SW 1271 (cell line): ENCODE measurements at regions not wholly inside any gene's neighbourhood (a gene's known extent, or its start where the extent isn't known, plus 50 kb on each side); places are given as distances from the start of the nearest gene placed in this dataset.
"Not testable (repeated sequence)": the region's sequence is repeated elsewhere in the genome, so short reads cannot be mapped to it uniquely, and the experiment has no call there.

Source experiments
- DNase-seq, 2 experiments: peaks; one replicate each; lab custom pipeline; 2025; lab: John Stamatoyannopoulos, UW

DNA sequence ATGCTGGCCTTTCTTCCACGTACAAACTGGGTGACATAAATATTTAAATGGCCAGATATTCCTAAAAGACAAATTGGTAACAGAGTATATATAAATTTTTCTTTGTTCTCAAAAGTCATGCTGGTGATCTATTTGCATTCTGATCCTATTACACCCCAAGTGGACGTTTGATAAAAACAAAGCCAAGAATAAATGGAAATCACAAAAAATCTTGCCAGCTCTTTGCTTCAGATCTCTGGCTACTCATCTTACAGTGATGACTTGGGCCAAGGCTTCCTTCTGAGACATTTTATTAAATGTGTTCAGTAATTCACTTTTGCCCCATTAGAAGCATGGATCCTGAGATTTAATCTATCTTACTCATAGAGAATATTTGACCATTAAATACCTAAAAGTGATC is 444.3 kb upstream of the PIK3R1 start:
- no peak for DNase-seq

DNA sequence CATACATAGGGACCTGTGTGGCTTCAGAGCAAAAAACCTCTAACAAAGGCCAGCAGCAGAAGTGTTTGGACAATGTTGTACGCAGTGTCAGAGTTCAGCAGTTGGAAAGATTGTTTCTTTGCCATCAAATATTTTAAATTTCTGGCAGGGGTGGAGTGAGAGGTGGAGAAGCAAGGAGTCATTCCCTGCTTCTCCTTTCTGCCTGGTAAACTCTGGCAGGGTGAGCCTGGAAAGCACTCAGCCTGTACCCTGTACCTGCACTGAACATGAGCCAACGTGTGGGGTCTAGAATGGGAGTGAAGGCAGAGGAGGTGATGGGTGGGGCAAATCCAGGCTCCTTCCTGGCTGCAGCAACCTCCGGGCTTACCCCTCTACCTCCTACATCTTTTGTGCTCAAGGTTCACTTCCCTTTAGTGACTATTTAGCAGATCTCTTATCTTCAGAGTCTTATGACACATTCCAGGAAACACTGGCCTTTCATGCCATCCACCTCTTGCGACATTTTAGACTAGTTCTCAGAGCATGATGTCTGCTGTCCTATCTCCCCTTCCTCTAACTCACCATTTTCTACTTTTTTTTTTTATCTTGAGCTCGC is 445.0 kb upstream of the PIK3R1 start:
- DNase-seq, result no peak

DNA sequence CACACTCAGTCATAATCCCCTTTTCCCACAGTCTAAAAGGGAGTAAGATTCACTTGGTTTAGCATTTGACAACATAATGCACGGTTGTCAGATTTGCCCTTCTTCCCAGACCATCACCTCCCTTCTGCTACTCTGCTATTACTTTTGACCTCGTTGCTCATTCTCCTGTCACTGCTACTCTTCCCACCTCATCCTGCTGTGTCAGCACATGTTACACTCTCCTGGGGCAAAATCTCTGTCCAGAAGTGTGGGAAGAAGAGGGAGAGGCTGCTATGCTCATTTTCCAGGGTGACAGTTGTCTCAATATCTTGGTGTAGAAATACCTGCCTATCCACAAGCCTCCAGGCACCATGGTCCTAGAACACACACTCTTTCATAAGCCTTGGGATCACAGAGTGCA is 449.9 kb upstream of the PIK3R1 start:
- DNase-seq, result no peak

DNA sequence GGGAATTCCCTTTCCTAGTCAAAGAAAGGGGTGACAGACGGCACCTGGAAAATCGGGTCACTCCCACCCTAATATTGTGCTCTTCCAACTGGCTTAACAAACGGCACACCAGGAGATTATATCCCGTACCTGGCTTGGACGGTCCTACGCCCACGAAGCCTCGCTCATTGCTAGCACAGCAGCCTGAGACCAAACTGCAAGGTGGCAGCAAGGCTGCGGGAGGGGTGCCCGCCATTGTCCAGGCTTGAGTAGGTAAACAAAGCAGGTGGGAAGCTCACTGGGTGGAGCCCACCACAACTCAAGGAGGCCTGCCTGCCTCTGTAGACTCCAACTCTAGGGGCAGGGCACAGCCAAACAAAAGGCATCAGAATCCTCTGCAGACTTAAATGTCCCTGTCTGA is 457.8 kb upstream of the PIK3R1 start:
- DNase-seq, result not testable (repeated sequence)

DNA sequence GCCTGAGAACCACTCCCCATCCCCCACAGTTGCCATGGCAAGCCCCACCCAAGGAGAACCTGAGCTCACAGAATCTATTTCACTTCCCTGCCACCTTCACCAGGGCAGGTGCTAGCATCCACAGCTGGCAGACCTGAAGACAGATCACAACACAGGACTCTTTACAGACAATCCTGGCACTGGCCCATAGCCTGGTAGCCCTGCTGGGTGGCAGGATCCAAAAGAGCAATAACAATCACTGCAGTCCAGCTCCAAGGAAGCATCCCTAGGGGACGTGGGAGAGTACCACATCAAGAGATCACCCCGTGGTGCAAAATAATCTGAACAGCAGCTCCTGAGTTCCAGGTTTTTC is 463.2 kb upstream of the PIK3R1 start:
- DNase-seq, result no peak

DNA sequence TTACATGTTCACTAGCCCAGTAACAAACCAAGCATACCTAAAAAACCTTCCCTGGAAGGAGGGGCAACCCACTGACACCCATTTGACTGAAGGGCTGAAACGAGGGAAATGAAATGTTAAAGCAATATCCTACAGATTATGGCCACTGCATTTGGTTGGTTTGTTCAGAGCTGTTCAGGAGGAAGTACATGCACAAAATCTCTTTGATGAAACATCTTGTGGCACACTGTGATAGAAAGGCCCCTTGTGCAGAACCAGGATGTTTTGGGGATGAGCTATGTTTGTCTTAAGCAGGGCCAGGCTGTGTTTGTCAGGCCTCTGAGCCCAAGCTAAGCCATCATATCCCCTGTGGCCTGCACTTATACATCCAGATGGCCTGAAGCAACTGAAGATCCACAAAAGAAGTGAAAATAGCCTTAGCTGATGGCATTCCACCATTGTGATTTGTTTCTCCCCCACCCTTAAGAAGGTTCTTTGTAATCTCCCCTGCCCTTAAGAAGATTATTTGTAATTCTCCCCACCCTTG is 467.3 kb upstream of the PIK3R1 start:
- DNase-seq, result no peak

DNA sequence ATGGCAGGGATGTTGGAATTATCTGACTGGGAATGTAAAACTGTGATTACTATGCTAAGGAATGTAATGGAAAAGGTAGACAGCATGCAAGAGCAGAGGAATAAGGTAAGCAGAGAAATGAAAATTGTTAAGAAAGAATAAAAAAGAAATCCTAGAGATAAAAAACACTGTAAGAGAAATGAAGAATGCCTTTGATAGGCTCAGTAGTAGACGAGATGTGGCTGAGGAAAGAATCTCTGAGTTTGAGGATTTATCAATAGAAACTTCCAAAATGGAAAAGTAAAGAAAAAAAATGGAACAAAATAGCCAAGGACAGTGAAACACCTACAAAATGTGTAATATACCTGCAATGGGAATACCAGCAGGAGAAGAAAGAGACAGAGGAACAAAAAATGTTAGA is 468.5 kb upstream of the PIK3R1 start:
- DNase-seq, result no peak

DNA sequence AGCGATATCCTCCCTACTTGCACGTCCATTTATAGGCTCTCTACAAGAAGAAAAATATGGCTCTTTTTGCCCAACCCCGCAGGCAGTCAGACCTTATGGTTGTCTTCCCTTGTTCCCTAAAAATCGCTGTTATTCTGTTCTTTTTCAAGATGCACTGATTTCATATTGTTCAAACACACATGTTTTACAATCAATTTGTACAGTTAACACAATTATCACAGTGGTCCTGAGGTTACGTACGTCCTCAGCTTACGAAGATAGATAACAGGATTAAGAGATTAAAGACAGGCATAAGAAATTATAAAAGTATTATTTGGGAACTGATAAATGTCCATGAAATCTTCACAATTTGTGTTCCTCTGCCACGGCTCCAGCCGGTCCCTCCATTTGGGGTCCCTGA is 468.9 kb upstream of the PIK3R1 start:
- not testable (repeated sequence) for DNase-seq

DNA sequence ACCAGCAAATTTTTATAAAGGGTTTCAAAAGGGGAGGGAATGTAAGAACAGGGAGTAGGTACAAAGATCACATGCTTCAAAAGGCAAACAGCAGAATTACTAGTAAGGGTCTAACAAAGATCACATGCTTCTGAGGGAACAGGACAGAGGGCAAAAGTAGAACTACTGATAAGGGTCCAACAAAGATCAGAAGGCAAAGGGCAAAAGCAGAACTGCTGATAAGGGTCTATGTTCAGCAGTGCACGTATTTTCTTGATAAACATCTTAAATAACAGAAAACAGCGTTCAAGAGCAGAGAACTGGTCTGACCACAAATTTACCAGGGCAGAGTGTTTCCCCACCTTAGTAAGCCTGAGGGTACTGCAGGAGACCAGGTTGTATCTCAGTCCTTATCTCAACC is 469.5 kb upstream of the PIK3R1 start:
- no peak for DNase-seq

DNA sequence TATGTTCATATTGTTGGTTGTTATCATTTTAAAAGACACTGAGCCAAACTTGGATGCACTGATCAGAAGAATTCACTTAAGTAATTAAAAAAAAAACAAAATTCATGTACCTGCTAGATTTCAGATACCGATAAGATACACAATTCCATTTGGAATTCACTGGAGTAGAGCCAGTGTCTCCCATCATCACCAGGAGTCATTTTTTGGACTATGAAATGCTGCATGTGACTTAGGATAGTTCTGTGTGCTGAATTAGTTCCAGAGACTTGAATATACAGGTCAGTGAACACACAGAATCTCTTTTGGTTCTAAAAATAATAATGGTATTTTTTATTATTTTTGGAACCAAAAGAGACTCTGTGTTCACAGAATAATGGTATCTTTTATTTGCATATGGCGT is 482.6 kb upstream of the PIK3R1 start:
- DNase-seq, result no peak

DNA sequence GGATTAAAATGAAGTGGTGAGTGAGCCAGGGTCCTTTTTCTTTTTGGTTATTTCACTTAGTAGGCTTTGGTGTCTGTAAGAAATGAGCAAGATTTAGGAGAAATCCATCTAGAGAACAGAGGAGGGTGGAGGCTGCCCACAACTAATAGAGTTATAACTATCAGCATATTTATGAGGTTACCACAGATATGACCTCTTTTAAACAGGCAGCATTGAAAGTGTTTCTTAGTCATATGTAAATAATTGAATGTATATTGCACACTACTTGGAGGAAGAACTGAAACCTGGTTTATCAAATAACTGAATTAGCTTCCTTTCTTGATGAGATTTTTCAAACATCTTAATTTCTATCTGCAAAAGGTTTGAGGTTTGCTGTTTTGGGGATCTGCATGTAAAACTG is 483.1 kb upstream of the PIK3R1 start:
- no peak for DNase-seq

DNA sequence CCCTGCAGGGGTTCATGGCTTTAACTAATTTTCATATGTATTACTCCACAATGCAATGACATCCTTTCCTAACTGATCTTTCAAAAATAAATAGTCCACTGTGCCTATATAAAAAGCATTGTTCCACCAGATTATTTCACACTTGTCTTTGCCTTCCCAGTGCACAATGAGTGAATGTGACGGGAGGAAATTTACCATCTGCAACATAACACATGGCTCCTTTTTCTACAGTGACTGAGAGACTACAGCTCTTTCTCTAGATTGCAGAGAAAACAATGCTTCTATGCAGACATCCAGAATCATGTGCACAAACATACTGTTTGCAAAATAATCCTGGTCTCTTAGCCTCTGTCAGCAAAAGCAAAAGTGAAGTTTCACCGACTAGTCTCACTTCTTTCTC is 483.7 kb upstream of the PIK3R1 start:
- DNase-seq, result no peak

DNA sequence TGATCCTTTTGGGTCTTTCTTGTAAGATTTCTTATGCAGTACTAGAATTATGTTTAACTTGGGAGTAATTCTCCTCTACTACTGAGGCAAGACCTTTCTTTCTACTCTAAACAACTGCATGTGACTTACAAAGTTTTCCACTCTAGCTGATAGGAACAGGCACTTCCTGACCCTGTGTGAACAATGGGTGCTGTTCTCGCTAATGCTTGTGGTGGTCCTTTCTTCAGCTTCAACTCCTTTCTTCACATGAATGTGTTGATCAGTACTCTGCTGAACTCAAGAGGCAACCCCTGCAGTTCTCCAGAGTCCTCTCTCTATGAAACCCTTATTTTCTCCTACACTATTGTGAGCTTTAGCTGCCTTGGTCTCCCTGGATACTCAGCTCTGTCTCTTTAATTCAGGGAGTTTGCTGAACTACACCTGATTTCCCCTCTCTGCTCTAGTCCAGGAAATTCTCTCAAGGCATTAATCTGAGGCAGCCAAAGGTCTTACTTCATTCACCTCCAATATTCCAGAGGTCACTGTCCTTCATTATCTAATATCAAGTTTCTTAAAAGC is 484.6 kb upstream of the PIK3R1 start:
- DNase-seq, result no peak

DNA sequence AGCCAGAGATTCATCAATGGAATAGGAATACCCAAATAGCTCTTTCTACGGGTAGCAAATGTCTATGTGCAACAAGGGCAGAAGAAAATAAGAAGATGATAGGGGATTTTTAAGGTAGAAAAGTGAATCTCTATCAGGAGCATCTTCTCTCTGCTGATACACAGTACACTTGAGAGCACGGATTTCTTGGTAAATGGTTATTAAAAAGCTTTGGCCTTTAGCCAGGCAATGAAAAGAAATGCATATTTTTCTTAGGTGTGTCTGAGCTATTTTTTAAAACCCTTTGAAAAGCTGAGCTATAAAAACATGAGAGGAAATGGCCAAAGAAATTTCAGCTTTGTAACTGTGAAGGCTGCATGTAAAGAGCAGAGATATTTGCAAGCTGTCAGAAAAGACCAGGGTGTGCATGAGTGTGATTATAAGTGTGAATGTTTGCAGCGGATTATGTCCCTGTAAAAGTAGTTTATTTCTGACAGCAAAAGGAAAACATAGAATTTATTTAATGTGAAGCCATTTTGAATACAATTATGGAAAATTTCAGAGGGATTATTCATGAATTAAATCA is 487.1 kb upstream of the PIK3R1 start:
- DNase-seq, result no peak

DNA sequence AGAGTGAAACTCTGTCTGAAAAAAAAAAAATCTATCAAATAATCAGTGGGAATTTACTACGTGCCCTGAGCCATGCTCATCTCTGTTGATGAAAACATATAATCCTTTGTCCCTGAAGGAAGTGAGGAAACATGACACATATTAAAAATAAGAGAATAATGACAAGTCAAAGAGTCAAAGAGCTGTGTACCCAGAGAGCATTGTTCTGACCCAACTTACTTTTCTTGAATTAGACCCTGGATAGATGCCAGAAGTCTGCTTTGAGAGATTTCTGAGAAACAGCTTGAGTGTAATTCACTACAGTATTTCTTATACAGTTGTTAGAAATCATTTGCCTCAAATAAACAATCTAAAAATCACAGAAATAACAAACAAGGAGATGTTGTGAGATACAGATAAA is 490.0 kb upstream of the PIK3R1 start:
- no peak for DNase-seq

DNA sequence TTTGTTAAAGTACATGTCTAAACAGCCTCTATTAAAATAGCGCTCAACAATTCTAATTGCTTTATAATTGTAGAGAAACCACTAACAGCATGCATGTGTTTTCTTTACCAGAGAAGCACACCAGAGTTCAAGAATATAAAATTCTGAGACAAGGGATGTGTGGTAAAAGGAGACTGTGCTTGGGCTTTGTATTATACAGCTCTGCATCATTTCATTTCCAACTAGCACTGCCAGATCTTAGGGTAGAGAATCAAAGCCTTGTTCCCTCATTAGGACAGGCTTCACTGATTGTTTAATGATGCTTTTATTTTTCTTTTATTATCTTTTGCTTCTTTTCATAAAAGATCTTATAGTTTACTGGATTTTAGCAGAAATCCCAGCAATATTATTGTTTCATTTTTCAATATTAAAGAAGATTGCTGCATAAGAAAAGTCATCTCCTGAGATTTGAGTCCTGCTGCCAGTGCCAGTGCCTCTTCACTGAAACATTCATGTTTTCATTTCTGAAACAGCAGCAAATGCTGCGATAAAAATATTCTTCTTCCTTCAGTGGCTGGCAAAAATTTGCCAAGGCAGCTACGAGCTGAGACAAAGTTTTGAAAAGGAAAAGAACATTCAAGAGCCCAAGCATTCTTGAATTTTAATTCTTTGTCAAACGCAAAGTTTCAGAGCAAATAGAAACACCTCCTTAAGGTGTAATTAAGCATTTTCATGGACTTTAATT is 491.0 kb upstream of the PIK3R1 start:
- no peak for DNase-seq

DNA sequence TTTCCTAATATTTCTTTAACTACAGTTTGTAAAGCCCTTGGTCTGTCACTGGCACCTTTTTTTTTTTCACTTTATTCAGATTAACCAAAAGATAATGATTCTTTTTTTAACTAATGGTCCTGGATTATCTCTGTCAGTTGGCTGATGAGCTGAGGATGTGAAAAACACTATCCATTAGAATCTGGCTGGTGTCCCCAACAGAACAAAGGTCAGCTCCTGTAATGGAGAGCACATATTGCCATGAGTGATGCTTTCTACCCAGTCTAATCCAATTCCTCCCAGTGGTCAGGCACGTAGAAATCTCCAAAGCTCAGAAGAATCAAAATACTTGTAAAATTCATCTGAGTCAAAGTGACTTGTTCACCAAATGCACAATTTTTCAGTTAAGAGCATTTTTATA is 491.7 kb upstream of the PIK3R1 start:
- no peak for DNase-seq

DNA sequence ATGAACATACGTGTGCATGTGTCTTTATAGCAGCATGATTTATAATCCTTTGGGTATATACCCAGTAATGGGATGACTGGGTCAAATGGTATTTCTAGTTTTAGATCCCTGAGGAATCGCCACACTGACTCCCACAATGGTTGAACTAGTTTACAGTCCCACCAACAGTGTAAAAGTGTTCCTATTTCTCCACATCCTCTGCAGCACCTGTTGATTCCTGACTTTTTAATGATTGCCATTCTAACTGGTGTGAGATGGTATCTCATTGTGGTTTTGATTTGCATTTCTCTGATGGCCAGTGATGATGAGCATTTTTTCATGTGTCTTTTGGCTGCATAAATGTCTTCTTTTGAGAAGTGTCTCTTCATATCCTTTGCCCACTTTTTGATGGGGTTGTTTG is 493.0 kb upstream of the PIK3R1 start:
- not testable (repeated sequence) for DNase-seq

DNA sequence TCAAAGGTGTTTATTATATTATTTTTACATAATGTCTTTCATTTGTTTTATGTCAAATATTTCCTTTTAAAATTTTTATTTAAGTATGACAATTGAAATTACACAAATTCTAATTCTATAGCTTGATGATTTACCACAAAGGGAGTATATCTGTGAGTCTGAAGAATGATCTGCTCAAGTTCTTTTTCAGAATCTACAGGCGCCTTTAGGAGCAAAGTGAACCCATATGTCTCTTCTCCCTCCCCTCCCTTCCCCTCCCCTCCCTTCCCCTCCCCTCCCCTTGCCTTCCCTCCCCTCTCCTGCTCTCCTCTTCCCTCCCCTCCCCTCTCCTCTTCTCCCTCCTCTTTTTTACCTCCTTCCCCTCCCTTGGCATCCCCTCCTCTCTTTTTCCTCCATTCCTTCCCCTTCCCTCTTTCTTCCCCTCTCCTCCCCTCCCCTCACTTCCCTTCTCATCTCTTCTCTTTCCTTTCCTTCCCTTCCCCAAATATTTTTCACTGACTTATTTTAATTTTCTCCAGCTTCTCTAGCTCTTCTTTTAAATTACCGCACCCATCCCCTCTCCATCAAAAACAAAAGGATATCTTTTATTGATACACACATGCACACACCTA is 495.3 kb upstream of the PIK3R1 start:
- no peak for DNase-seq

DNA sequence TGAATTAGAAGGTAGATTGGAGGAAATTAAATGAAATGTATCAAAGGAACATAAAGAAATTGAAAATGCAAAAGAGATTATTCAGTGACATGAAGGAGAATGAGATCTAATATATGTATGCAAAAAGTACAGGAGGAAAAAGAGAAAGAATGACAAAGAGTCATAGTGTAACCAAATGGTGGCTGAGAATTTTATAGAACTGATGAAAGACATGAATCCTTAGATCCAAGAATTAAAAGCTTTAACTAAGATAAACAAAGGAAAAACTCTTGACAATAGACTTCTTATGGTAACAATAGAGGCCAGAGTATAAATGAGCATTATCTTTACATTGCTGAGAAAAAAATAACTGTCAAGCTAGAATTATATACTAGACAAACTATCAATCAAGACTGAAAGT is 505.4 kb upstream of the CD180 start:
- no peak for DNase-seq

DNA sequence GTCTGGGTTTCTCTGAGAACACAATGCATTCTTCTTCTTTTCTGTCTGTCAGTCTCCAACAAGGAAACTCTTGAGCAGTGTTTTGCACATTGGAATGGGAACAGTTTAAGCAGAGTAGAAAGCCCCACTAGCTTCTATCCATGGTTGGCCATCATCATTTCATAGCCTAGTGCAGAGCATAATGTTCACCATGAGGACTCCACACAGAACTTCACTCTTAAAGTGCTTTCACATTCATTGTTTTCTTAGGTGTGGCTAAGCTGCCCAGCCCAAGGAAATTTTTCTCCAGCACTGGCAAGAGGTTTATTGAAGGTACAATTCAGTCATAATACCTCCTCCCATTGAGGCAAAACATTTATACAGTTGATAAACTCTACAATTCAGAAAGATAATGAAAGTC is 503.0 kb upstream of the CD180 start:
- no peak for DNase-seq

DNA sequence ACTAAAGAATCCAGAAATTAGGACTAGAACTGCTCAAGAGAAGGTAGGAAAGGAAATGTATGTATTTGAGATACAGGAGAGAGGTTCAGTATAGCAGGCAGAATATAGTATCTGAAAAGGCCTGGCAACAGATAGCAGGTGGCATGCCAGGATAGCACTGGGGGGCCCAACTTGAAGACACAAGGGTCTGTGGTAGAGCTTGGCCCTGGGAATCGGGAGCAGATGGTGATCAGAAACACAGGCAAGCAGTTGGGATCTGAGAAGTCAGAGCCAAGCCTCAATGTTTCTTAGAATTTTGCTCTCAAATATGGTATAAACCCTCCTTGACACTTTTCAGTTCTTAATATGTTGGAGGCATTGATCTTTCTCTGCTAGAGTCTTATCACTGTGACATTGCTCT is 499.8 kb upstream of the CD180 start:
- DNase-seq, result no peak

DNA sequence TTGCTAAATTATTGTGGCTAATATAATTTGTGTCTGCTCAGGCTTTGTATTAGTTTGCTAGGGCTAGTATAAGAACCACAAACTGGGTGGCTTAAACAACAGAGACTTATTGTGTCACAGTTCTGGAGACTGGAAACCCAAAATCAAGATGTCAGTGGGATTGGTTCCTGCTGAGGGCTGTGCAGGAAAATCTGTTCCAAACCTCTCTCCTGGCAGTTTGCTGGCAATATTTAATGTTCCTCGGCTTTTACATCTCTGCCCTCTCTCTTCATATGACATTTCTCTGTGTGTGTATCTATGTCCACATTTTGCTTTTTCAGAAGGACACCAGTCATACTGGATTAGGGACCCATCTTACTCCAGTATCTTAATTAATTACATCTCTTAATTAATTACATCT is 498.8 kb upstream of the CD180 start:
- DNase-seq, result no peak
